ENCODE measurements at regions not wholly inside any gene's neighbourhood (a gene's known extent, or its start where the extent isn't known, plus 50 kb on each side); places are given as distances from the start of the nearest gene placed in this dataset.

GRCh38 chr7:136714062-136714461 lies 154.4 kb upstream of the CHRM2 start:
- no peak for TF ChIP-seq CTCF (conservative IDR thresholded peaks at IDR 0.05; ENCODE audit: low read depth, low read length)
- no peak overlapping the region for H3K4me3 ChIP-seq (ENCODE audit: low read depth, low read length)
- DNase-seq (ENCODE audit: low read depth) = no peak

- TF ChIP-seq CTCF (conservative IDR thresholded peaks at IDR 0.05; ENCODE audit: low read depth, low read length) = no peak
- no peak for DNase-seq (ENCODE audit: low read depth)
- H3K4me3 ChIP-seq (ENCODE audit: low read depth, low read length) = no peak overlapping the region
Measured at GRCh38 chr7:136710751-136711150, 157.7 kb upstream of the CHRM2 start.

- DNase-seq (ENCODE audit: low read depth) = no peak
- no peak for TF ChIP-seq CTCF (conservative IDR thresholded peaks at IDR 0.05; ENCODE audit: low read depth, low read length)
- H3K4me3 ChIP-seq (ENCODE audit: low read depth, low read length) = no peak overlapping the region
Measured at GRCh38 chr7:136709876-136710275, 158.6 kb upstream of the CHRM2 start.

- H3K4me3 ChIP-seq (ENCODE audit: low read depth, low read length) = no peak overlapping the region
- no peak for TF ChIP-seq CTCF (conservative IDR thresholded peaks at IDR 0.05; ENCODE audit: low read depth, low read length)
- no peak for DNase-seq (ENCODE audit: low read depth)
Measured at GRCh38 chr7:136702913-136703312, 165.5 kb upstream of the CHRM2 start.

GRCh38 chr7:136698977-136699376 lies 169.5 kb upstream of the CHRM2 start:
- TF ChIP-seq CTCF (conservative IDR thresholded peaks at IDR 0.05; ENCODE audit: low read depth, low read length) = no peak
- no peak overlapping the region for H3K4me3 ChIP-seq (ENCODE audit: low read depth, low read length)
- no peak for DNase-seq (ENCODE audit: low read depth)

DNA sequence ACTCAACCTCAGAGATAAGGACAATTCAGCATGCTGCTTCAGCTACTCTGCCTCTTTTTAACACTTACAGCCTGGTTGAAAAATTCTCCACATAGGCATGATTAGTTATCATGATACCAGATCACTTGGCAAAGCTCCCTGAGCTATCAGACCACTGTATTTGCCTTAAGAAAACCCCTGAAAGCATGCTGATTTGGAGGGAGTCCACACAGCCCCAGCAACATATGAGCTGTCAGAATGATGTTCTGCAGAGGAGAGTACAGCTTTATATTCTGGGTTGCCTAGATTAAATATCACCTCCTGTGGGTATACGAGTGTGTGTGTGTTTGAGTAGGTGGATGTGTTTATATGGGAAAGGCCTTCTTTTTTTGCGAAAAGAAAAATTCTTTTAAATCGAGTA lies 170.2 kb upstream of the CHRM2 start:
- no peak overlapping the region for H3K4me3 ChIP-seq (ENCODE audit: low read depth, low read length)
- no peak for TF ChIP-seq CTCF (conservative IDR thresholded peaks at IDR 0.05; ENCODE audit: low read depth, low read length)
- DNase-seq (ENCODE audit: low read depth) = no peak

DNA sequence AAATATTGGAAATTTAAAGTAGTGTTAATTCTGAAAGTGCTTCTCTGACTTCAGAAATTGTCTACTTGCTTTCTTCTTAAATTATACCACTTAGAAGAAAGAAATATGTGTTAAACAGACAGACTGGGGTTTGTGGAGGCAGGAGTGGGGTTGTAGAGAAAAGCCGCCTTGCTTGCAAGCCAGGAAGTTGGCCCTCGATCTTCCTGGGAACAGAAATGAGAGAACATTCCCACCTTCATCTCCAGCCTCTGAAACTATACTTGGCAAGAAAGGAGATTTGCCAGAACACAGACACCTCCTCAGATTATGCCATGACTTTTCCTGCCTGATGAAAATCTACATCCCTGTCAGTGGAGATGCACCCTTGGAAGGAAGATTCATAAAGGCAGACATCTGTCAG lies 171.2 kb upstream of the CHRM2 start:
- TF ChIP-seq CTCF (conservative IDR thresholded peaks at IDR 0.05; ENCODE audit: low read depth, low read length) = no peak

More for the DNA sequence above, 171.2 kb upstream of the CHRM2 start:
- DNase-seq (ENCODE audit: low read depth) = no peak
- H3K4me3 ChIP-seq (ENCODE audit: low read depth, low read length) = no peak overlapping the region
